ENCODE measurements at regions not wholly inside any gene's neighbourhood (a gene's known extent, or its start where the extent isn't known, plus 50 kb on each side); places are given as distances from the start of the nearest gene placed in this dataset.
"Not testable (repeated sequence)": the region's sequence is repeated elsewhere in the genome, so short reads cannot be mapped to it uniquely, and the experiment has no call there.

GRCh38 chr10:31187607-31188210, 131.3 kb upstream of the ZEB1 start:
- no peak for DNase-seq (ENCODE audit: low read depth in 2 of 2)

- no peak for DNase-seq (ENCODE audit: low read depth in 2 of 2)
Measured at GRCh38 chr10:31188792-31189406, 130.1 kb upstream of the ZEB1 start.

GRCh38 chr10:31190488-31190887, 128.5 kb upstream of the ZEB1 start:
- DNase-seq (ENCODE audit: low read depth in 2 of 2), result no peak

GRCh38 chr10:31192475-31192874, 126.5 kb upstream of the ZEB1 start:
- DNase-seq (ENCODE audit: low read depth in 2 of 2), result no peak

GRCh38 chr10:31194986-31195385, 124.0 kb upstream of the ZEB1 start:
- no peak for DNase-seq (ENCODE audit: low read depth in 2 of 2)

GRCh38 chr10:31197886-31198285, 121.1 kb upstream of the ZEB1 start:
- no peak for DNase-seq (ENCODE audit: low read depth in 2 of 2)

GRCh38 chr10:31204090-31204489, 114.9 kb upstream of the ZEB1 start:
- DNase-seq (ENCODE audit: low read depth in 2 of 2), result no peak

GRCh38 chr10:31207636-31208035, 111.4 kb upstream of the ZEB1 start:
- DNase-seq (ENCODE audit: low read depth in 2 of 2), result no peak

GRCh38 chr10:31209478-31209877, 109.5 kb upstream of the ZEB1 start:
- DNase-seq (ENCODE audit: low read depth in 2 of 2), result no peak

- no peak for DNase-seq (ENCODE audit: low read depth in 2 of 2)
Measured at GRCh38 chr10:31210190-31210589, 108.8 kb upstream of the ZEB1 start.

- no peak for DNase-seq (ENCODE audit: low read depth in 2 of 2)
Measured at GRCh38 chr10:31213959-31214358, 105.1 kb upstream of the ZEB1 start.

- no peak for DNase-seq (ENCODE audit: low read depth in 2 of 2)
Measured at GRCh38 chr10:31215052-31215451, 104.0 kb upstream of the ZEB1 start.

- DNase-seq (ENCODE audit: low read depth in 2 of 2), result no peak
Measured at GRCh38 chr10:31219306-31219705, 99.7 kb upstream of the ZEB1 start.

GRCh38 chr10:31228780-31229179, 90.2 kb upstream of the ZEB1 start:
- DNase-seq (ENCODE audit: low read depth in 2 of 2), result not testable (repeated sequence)

- no peak for DNase-seq (ENCODE audit: low read depth in 2 of 2)
Measured at GRCh38 chr10:31239961-31240360, 79.1 kb upstream of the ZEB1 start.

- peak; percentile 36 to 39 for DNase-seq (ENCODE audit: low read depth in 2 of 2)
Measured at GRCh38 chr10:31242902-31243301, 76.1 kb upstream of the ZEB1 start.

GRCh38 chr10:31251118-31251517, 67.9 kb upstream of the ZEB1 start:
- DNase-seq (ENCODE audit: low read depth in 2 of 2), result not testable (repeated sequence)

GRCh38 chr10:31253237-31253636, 65.8 kb upstream of the ZEB1 start:
- no peak for DNase-seq (ENCODE audit: low read depth in 2 of 2)

GRCh38 chr10:31261511-31262311, 57.3 kb upstream of the ZEB1 start:
- DNase-seq (ENCODE audit: low read depth in 2 of 2), result no peak

GRCh38 chr10:31262672-31263071, 56.3 kb upstream of the ZEB1 start:
- no peak for DNase-seq (ENCODE audit: low read depth in 2 of 2)

GRCh38 chr10:31263903-31264302, 55.1 kb upstream of the ZEB1 start:
- DNase-seq (ENCODE audit: low read depth in 2 of 2), result no peak

GRCh38 chr10:31268444-31269303, 50.3 kb upstream of the ZEB1 start:
- DNase-seq (ENCODE audit: low read depth in 2 of 2), result no peak
